CD4-positive, alpha-beta T cell treated with Interleukin-6 for 4 hours (primary cell): ENCODE measurements at regions not wholly inside any gene's neighbourhood (a gene's known extent, or its start where the extent isn't known, plus 50 kb on each side); places are given as distances from the start of the nearest gene placed in this dataset.
A peak's percentile ranks its signal among the peaks of the same experiment; 100 is the strongest.

Experiments
- DNase-seq: peaks from one replicate; pipeline ENCODE4 v3.0.0-alpha.2; 2020; ENCODE audit warnings: mixed read lengths

- DNase-seq = no peak
These were observed 101.9 kb downstream of the SLIT2 start for GRCh38 chr4:20353646-20354045.

- no peak for DNase-seq
These were observed 102.4 kb downstream of the SLIT2 start for GRCh38 chr4:20354120-20354519.

DNA sequence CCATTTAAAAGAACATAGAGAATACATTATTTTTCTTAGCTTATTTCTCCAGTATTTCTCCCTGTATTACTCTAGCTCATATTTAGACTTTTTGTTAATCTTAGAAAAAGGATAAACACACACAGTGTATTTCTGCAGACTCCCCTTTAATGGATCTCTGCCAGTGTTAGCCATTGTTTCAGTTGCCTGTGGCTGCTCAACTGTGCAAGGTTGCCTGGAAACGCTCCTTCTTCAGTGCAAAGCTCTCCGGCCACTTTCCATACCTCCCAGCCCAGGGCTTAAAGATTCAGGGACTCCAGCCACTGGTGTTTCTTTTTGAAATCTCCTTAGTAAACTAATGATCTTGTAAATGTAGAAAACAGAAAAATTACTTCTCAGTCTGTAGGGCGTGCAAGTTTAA is 104.9 kb downstream of the SLIT2 start:
- no peak for DNase-seq

DNA sequence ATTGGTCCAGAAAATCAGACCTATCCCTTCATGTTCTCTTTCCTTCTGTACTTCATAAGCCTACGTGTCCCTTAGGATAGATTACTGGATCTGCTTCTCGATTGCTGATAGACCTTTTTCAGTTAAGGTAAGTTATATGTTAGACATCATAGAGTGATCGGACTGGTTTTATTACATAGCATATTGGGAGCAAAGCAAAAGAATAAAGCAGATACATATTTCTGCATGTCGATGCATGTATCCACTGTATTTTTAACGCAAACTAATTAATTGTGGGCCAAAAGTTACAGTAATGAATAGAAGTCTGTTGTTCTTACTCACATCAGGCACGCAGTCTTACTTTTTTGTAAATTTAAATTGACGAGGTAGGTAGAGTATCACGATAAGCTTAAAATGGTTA is 106.4 kb downstream of the SLIT2 start:
- no peak for DNase-seq

DNA sequence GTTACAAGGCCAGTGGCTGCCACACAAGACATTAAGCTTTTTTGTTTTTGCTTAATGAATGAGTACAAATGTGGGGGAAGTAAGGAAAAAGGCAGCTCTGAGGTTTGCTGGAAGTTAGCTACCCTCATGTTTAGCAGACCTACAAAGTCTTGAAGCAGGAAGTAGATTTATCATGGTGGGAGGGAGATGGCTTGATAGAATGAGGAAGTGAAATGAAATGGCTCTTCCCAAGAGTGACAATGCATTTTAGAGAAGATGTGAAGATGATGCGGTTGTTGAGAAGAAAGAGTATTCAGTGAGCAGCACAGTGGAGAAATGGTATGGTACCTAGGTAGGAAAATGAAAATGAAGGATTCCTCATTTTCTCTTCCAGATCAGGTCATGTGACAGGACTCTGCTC is 108.0 kb downstream of the SLIT2 start:
- DNase-seq = no peak

DNA sequence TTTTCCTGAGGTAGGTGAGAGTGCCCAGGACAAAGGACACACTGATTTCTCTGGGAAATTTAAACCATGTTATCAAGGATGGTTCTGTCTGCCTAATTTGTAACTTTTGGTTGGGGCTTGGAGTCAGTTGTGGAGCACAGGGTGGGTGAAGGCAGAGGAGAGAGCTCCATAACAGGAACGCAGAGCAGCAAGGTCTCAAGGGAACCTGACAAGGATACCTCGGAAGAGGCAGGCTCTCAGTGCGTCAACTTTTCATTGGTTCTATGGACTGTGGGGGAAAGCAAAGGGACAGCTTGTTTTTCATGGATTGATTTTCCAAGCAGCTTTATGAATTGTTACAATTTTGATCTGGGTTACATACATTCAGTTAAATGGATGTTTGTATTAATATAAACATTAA is 110.4 kb downstream of the SLIT2 start:
- no peak for DNase-seq

GRCh38 chr4:20364969-20365368 is 113.3 kb downstream of the SLIT2 start:
- DNase-seq = no peak

DNA sequence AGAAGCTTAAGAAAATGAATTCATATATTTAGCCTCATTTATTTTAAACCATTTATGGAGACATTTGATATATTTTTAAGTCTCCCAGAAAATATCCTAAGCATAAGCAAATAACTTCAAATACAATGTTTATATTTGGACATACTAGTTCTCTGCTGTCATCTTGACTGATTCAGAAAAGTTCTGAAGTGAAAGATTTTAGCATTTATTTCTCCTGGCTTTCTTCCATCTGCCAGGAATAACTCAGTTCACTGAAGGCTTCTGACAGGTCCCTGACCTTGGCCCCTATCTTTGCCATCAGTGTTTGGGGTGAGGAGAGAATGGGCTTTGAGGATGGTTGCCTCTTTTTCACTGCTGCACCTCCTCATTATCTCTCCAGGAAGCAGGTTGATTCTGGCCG is 115.7 kb downstream of the SLIT2 start:
- no peak for DNase-seq

- no peak for DNase-seq
These were observed 117.2 kb downstream of the SLIT2 start for GRCh38 chr4:20368926-20369325.

- no peak for DNase-seq
These were observed 118.6 kb downstream of the SLIT2 start for GRCh38 chr4:20370274-20370673.

- DNase-seq = no peak
These were observed 124.4 kb downstream of the SLIT2 start for GRCh38 chr4:20376070-20376469.

- no peak for DNase-seq
These were observed 126.5 kb downstream of the SLIT2 start for GRCh38 chr4:20378181-20378580.

DNA sequence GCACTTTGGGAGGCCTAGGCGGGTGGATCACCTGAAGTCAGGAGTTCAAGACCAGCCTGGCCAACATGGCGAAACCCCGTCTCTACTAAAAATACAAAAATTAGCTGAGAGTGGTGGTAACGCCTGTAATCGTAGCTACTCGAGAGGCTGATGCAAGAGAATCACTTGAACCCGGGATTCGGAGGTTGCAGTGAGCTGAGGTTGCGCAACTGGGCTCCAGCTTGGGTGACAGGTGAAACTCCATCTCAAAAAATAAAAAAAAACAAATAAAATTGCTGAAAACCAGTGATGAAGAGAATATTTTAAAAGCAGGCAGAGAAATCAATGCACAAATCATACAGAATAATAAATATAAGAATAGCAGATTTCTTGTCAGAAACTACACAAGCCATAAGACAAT is 129.3 kb downstream of the SLIT2 start:
- DNase-seq = no peak

DNA sequence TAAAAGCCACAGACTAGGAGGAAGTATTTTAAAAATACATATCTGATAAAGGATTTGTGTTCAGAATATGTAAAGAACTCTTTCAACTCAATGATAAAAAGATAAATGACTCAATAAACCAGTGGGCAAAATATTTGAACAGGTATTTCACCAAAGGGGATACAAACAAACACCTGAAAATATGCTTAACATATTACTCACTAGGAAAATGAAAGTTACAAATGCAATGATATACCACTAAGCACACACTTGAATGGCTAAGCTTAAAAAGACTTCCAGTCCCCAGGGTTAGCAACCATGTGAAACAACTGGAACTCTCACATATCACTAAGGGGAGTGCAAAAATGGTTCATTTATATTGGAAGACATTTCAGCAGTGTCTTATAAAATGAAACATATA is 131.6 kb downstream of the SLIT2 start:
- DNase-seq = no peak

DNA sequence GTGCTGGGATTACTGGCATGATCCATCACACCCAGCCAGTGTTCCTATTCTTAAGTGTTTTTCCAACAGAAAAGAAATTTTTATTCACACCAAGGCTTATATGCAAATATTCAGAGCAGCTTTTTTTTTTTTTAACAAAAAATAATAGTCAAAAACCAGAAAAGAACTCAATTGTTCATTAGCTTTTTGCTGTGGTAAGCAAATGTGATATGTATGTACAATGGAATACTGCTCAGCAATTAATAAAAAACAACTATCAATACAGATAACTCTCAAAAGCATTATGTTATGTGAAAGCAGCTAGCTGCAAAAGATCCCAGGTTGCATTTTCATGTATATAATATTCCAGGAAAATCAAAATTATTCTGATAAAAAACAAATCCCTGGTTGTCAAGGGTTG is 132.3 kb downstream of the SLIT2 start:
- DNase-seq = no peak

- DNase-seq = no peak
These were observed 132.8 kb downstream of the SLIT2 start for GRCh38 chr4:20384456-20384855.

- no peak for DNase-seq
These were observed 134.5 kb downstream of the SLIT2 start for GRCh38 chr4:20386001-20386740.

- DNase-seq = no peak
These were observed 135.2 kb downstream of the SLIT2 start for GRCh38 chr4:20386906-20387305.

DNA sequence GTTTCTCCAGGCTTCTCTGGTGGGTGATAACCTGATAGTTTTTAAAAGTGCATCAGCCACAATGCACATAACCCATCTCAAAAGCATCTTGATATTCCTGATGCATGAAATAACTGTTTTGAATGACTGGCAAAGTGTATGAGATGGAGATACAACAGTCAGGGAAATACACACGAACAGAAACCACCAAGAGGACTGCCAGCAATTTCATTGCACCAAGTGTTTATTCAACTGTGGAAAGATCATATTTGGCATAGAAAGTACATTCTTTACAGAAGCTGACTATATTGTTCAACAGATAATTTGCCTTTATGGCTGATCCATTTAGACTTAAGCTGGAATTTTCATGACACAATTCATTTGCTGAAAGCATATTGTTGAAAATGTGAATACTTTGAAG is 139.5 kb downstream of the SLIT2 start:
- DNase-seq = no peak

DNA sequence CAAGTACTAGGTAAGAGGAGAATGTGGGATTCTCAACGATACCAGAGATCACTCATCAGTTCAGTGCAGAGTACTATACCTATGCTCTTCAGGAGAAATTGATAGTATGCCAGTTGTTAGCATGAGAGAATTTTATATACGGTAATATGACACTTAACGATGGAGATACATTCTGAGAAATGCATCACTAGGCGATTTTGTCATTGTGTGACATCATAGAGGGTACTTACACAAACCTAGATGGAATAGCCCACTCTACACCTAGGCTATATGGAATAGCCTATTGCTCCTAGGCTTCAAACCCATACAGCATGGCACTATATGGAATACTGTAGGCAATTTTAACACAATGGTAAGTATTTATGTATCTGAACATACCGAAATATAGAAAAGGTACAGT is 140.2 kb downstream of the SLIT2 start:
- DNase-seq = no peak

DNA sequence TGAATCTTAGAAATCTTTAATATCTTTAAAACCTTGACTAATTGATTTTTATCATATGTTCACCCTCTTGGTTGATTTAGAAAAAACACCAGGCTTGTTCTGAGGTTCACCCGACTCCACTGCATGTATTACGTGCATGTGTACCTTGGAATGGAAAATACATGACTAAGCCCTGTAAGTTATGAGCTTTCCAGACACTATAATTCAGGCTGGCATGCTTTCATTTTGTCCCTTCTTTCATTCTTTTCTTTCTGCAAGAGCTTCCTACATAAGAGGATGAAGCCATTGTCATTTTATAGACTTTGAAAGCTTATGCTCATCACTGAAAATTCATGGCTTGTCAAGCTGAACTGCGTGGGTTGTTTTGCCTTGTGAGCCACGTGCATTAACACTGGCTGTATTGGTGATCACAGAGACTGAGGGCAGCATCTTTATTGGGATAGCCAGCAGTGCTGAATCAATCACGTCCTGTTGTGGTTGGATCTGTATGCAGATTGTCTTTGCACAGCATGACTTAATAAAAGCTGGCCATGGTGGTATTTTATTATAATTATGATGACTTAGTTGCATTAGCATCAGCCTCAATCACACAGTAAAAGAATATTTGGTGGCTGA is 141.9 kb downstream of the SLIT2 start:
- no peak for DNase-seq

GRCh38 chr4:20394512-20394911 is 142.8 kb downstream of the SLIT2 start:
- DNase-seq = no peak

DNA sequence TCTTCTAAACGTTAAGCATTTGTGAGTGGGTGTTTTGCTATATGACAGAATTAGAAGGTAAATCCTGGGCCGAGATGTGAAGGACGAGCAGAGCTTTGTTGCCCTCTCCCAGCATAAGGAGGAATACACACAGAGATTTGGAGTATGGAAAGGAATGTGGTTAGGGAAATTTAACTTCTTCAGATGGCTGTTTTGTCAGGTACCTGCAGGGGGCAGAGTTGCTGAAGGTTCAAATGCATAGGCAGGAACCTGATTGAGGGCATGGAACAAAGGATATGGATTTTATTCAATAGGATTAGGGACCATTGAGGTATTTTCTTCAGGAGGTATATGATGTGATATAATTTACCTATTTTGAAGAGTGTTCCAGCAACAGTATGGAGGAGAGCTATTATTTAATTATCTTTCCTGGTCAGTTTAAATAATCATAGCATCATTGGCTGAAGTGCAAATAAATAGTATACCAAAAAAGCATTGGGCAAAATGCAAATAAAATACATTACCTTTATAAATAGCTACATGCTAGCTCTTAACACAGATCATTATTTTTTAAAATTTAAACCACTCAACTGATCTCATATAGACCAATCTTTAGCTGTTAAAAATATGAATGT is 143.6 kb downstream of the SLIT2 start:
- peak; percentile 12 for DNase-seq

GRCh38 chr4:20403290-20403689 is 151.6 kb downstream of the SLIT2 start:
- no peak for DNase-seq

DNA sequence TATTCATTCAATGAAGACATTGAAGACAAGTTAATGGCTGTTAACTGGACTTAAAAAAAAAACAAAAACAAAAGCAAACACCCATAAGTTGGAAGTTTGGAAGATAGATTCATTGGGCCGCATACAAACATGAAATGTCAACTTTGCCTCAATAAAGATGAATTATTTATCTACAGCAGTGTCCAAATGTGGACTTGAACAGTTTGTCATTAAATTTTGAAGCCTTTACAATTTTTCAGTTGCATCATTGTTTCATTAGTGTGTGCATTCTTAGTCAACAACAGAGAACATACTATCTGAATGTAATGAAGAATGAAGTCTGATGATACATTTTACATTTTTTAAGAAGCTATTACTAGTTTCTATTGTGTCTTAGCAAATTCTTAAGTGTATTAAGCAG is 152.1 kb downstream of the SLIT2 start:
- no peak for DNase-seq
